ENCODE measurements at regions not wholly inside any gene's neighbourhood (a gene's known extent, or its start where the extent isn't known, plus 50 kb on each side); places are given as distances from the start of the nearest gene placed in this dataset.

- H3K4me1 ChIP-seq (ENCODE audit: control insufficient read depth, insufficient read depth, low read length) = no peaks in the 10 kb centered on the region
- no peak overlapping the region for H3K9ac ChIP-seq (ENCODE audit: low read length)
- H3K27ac ChIP-seq (ENCODE audit: low read depth, low read length) = no peak overlapping the region
- no peak overlapping the region for H3K4me3 ChIP-seq (ENCODE audit: low read length)
- H3K36me3 ChIP-seq (ENCODE audit: control insufficient read depth, insufficient read depth, low read length) = no peaks in the 10 kb centered on the region
- H3K27me3 ChIP-seq (ENCODE audit: control insufficient read depth, insufficient read depth, low read length) = no peaks in the 10 kb centered on the region
Measured at GRCh38 chr4:182189103-182189878, 53.9 kb upstream of the TENM3 start.

GRCh38 chr4:182190306-182190705 is 52.9 kb upstream of the TENM3 start:
- Histone ChIP-seq H3K27ac (ENCODE audit: low read depth, low read length) (no peak overlapping the region), H3K27me3 (ENCODE audit: control insufficient read depth, insufficient read depth, low read length) (no peaks in the 10 kb centered on the region), H3K4me1 (ENCODE audit: control insufficient read depth, insufficient read depth, low read length) (no peaks in the 10 kb centered on the region), H3K36me3 (ENCODE audit: control insufficient read depth, insufficient read depth, low read length) (no peaks in the 10 kb centered on the region), H3K9ac (ENCODE audit: low read length) (no peak overlapping the region), H3K4me3 (ENCODE audit: low read length) (no peak overlapping the region)

- H3K4me3 ChIP-seq (ENCODE audit: low read length) = no peak overlapping the region
- H3K9ac ChIP-seq (ENCODE audit: low read length) = no peak overlapping the region
- no peak overlapping the region for H3K27ac ChIP-seq (ENCODE audit: low read depth, low read length)
- no peaks in the 10 kb centered on the region for H3K36me3 ChIP-seq (ENCODE audit: control insufficient read depth, insufficient read depth, low read length)
- no peaks in the 10 kb centered on the region for H3K27me3 ChIP-seq (ENCODE audit: control insufficient read depth, insufficient read depth, low read length)
- no peaks in the 10 kb centered on the region for H3K4me1 ChIP-seq (ENCODE audit: control insufficient read depth, insufficient read depth, low read length)
Measured at GRCh38 chr4:182192511-182193181, 50.6 kb upstream of the TENM3 start.

GRCh38 chr4:182193311-182193710 is 49.9 kb upstream of the TENM3 start:
- Histone ChIP-seq H3K27me3 (ENCODE audit: control insufficient read depth, insufficient read depth, low read length) (no peaks in the 10 kb centered on the region), H3K4me1 (ENCODE audit: control insufficient read depth, insufficient read depth, low read length) (no peaks in the 10 kb centered on the region), H3K27ac (ENCODE audit: low read depth, low read length) (no peak overlapping the region), H3K4me3 (ENCODE audit: low read length) (no peak overlapping the region), H3K36me3 (ENCODE audit: control insufficient read depth, insufficient read depth, low read length) (no peaks in the 10 kb centered on the region), H3K9ac (ENCODE audit: low read length) (no peak overlapping the region)
